Left lung (tissue), 4 donors: ENCODE measurements at regions not wholly inside any gene's neighbourhood (a gene's known extent, or its start where the extent isn't known, plus 50 kb on each side); places are given as distances from the start of the nearest gene placed in this dataset.

ENCODE experiments used
- ATAC-seq: fragments of 200-7000 bp; cut with Tn5 transposase; one replicate; pipeline ENCODE4 v1.9.1; 2020; ENCODE audit warnings: moderate library complexity
- DNase-seq, 4 donors: peaks; one replicate each; pipeline ENCODE4 v3.0.0-alpha.2; 2013 to 2020
- H3K27ac ChIP-seq, 2 donors: fragments of 200-600 bp; sonication (generic) in 1 of 2; one replicate each; pipeline versions ENCODE4 v1.5.0 to v1.8.0; 2020 to 2021
- H3K27me3 ChIP-seq, 2 donors: fragments of 200-600 bp; sonication (generic) in 1 of 2; one replicate each; pipeline versions ENCODE4 v1.5.0 to v1.8.0; 2020 to 2021
- H3K36me3 ChIP-seq, 2 donors: fragments of 200-600 bp; sonication (generic) in 1 of 2; one replicate each; pipeline versions ENCODE4 v1.5.0 to v1.8.0; 2020 to 2021
- H3K4me1 ChIP-seq, 2 donors: fragments of 200-600 bp; one replicate each; pipeline ENCODE4 v1.8.0; 2021
- H3K4me3 ChIP-seq, 2 donors: fragments of 200-600 bp; sonication (generic) in 1 of 2; one replicate each; pipeline versions ENCODE4 v1.5.0 to v1.8.0; 2020 to 2021; ENCODE audit warnings: mild to moderate bottlenecking in 1 of 2
- H3K9me3 ChIP-seq, 2 donors: fragments of 200-600 bp; sonication (generic) in 1 of 2; one replicate each; pipeline versions ENCODE4 v1.5.0 to v1.8.0; 2020 to 2021
- CTCF ChIP-seq, 2 donors: fragments of 200-600 bp; sonication (generic) in 1 of 2; IDR thresholded peaks; one replicate each; pipeline versions ENCODE4 v1.5.0 to v1.8.0; 2021; ENCODE audit warnings: antibody characterized with exemption in 2 of 2
- intact Hi-C, 2 donors: fragments of 100-400 bp; cut with DNase I; formaldehyde crosslinking; loops; one replicate each; pipeline versions ENCODE4 v1.11.2 to v1.14.2; 2022
- donor health status: DM: no; HTN: yes; CAD: no.
- donor health status: DM: no; HTN: no; CAD: no.

GRCh38 chr12:132430838-132431774 lies 58.8 kb upstream of the FBRSL1 start:
- Histone ChIP-seq H3K36me3 (no peaks in the 10 kb centered on the region), H3K27ac (no peak overlapping the region), H3K9me3 (no peaks in the 10 kb centered on the region), H3K4me3 (no peak overlapping the region), H3K27me3 (peaks cover 0 to 88% of the 10 kb centered on the region in 2 donors), H3K4me1 (peaks cover 6 to 23% of the 10 kb centered on the region in 2 donors)
- ATAC-seq = no peak
- intact Hi-C loops = no loop called here
- no peak for TF ChIP-seq CTCF (IDR thresholded peaks at IDR 0.05)
- DNase-seq = peak in 1 of 4 donors; percentile 73

GRCh38 chr12:132429946-132430643 lies 59.9 kb upstream of the FBRSL1 start:
- peak in 2 of 4 donors; percentile 72 to 84 for DNase-seq
- intact Hi-C loops = no loop called here
- Histone ChIP-seq H3K9me3 (no peaks in the 10 kb centered on the region), H3K4me1 (peaks cover 6 to 23% of the 10 kb centered on the region in 2 donors), H3K36me3 (no peaks in the 10 kb centered on the region), H3K27ac (no peak overlapping the region), H3K4me3 (no peak overlapping the region), H3K27me3 (peaks cover 0 to 90% of the 10 kb centered on the region in 2 donors)
- no peak for TF ChIP-seq CTCF (IDR thresholded peaks at IDR 0.05)
- ATAC-seq = peak; percentile 82

GRCh38 chr12:132429602-132429945 lies 60.4 kb upstream of the FBRSL1 start:
- Histone ChIP-seq H3K4me3 (no peak overlapping the region), H3K4me1 (peaks cover 6 to 23% of the 10 kb centered on the region in 2 donors), H3K36me3 (no peaks in the 10 kb centered on the region), H3K27ac (no peak overlapping the region), H3K27me3 (peaks cover 0 to 95% of the 10 kb centered on the region in 2 donors), H3K9me3 (no peaks in the 10 kb centered on the region)
- peak in 2 of 4 donors; percentile 64 to 81 for DNase-seq
- intact Hi-C loops = no loop called here
- TF ChIP-seq CTCF (IDR thresholded peaks at IDR 0.05) = peak in 1 of 2 donors; percentile 19
- ATAC-seq = peak; percentile 60

GRCh38 chr12:132428936-132429601 lies 60.9 kb upstream of the FBRSL1 start:
- Histone ChIP-seq H3K36me3 (no peaks in the 10 kb centered on the region), H3K4me1 (peaks cover 6 to 23% of the 10 kb centered on the region in 2 donors), H3K27ac (no peak overlapping the region), H3K27me3 (peaks cover 0 to 95% of the 10 kb centered on the region in 2 donors), H3K4me3 (no peak overlapping the region), H3K9me3 (no peaks in the 10 kb centered on the region)
- ATAC-seq (peak; percentile 3), DNase-seq (peak in 2 of 4 donors; percentile 63 to 71)
- intact Hi-C loops = no loop called here
- TF ChIP-seq CTCF (IDR thresholded peaks at IDR 0.05) = no peak
